CD14-positive monocyte (primary cell): ENCODE measurements at regions not wholly inside any gene's neighbourhood (a gene's known extent, or its start where the extent isn't known, plus 50 kb on each side); places are given as distances from the start of the nearest gene placed in this dataset.

Source experiments
- DNase-seq, 3 donors: peaks; one replicate each; pipeline ENCODE4 v3.0.0-alpha.2; 2011 to 2022
- H2AFZ ChIP-seq: 2 replicates; pipeline ENCODE4 v1.6.0; 2012; ENCODE audit warnings: mild to moderate bottlenecking, low read depth, low read length, inconsistent platforms; ENCODE audit not compliant: insufficient read depth, poor library complexity, severe bottlenecking
- H3K27ac ChIP-seq, 2 donors: 1 replicate in 1 of 2; 2 replicates in 1 of 2; pipeline ENCODE4 v1.5.1; 2012 to 2013; ENCODE audit warnings: low read length in 2 of 2, control low read depth in 1 of 2, inconsistent platforms in 1 of 2, low read depth in 1 of 2, mild to moderate bottlenecking in 1 of 2
- H3K27me3 ChIP-seq, 2 donors: one replicate each; pipeline versions ENCODE4 v1.6.0 to v1.6.1; 2011 to 2013; ENCODE audit warnings: low read length in 2 of 2; ENCODE audit not compliant: control insufficient read depth in 2 of 2, insufficient read depth in 2 of 2
- H3K36me3 ChIP-seq, 2 donors: replicated peaks in 1 of 2; 1 replicate in 1 of 2; 2 replicates in 1 of 2; pipeline versions ENCODE4 v1.5.1 to v1.6.1; 2012 to 2013; ENCODE audit warnings: low read length in 2 of 2, control low read depth in 1 of 2, inconsistent platforms in 1 of 2, mild to moderate bottlenecking in 1 of 2; ENCODE audit not compliant: insufficient read depth in 2 of 2, control insufficient read depth in 1 of 2
- H3K4me1 ChIP-seq, 2 donors: 1 replicate in 1 of 2; 2 replicates in 1 of 2; pipeline versions ENCODE4 v1.5.1 to v1.6.1; 2012 to 2013; ENCODE audit warnings: low read length in 2 of 2, control low read depth in 1 of 2, inconsistent platforms in 1 of 2, mild to moderate bottlenecking in 1 of 2, moderate library complexity in 1 of 2; ENCODE audit not compliant: insufficient read depth in 2 of 2, control insufficient read depth in 1 of 2
- H3K4me2 ChIP-seq: replicated peaks from 2 replicates; pipeline ENCODE3; 2012; ENCODE audit warnings: low read length, moderate library complexity, mild to moderate bottlenecking; ENCODE audit not compliant: poor library complexity, severe bottlenecking; ENCODE audit errors: extremely low read depth
- H3K4me3 ChIP-seq, 3 experiments: fragments of 200-600 bp in 1 of 3; sonication (generic) in 1 of 3; replicated peaks in 1 of 3; 1 replicate in 2 of 3; 2 replicates in 1 of 3; pipeline ENCODE4 v1.5.1; 2011 to 2013; ENCODE audit warnings: low read length in 3 of 3, mild to moderate bottlenecking in 3 of 3, control low read depth in 2 of 3, low read depth in 2 of 3, inconsistent platforms in 1 of 3, moderate library complexity in 1 of 3
- H3K79me2 ChIP-seq: 2 replicates; pipeline ENCODE4 v1.6.0; 2012; ENCODE audit warnings: mild to moderate bottlenecking, control low read depth, inconsistent platforms, low read length, moderate library complexity; ENCODE audit not compliant: insufficient read depth
- H3K9ac ChIP-seq: 2 replicates; pipeline ENCODE4 v1.6.0; 2017; ENCODE audit warnings: low read length, mild to moderate bottlenecking; ENCODE audit not compliant: insufficient read depth, poor library complexity, severe bottlenecking
- H3K9me3 ChIP-seq, 2 donors: replicated peaks in 1 of 2; 1 replicate in 1 of 2; 2 replicates in 1 of 2; pipeline versions ENCODE4 v1.5.1 to v1.6.1; 2012 to 2013; ENCODE audit warnings: low read length in 2 of 2, control low read depth in 1 of 2; ENCODE audit not compliant: control insufficient read depth in 1 of 2, insufficient read depth in 1 of 2
- H4K20me1 ChIP-seq: 2 replicates; pipeline ENCODE4 v1.6.0; 2012; ENCODE audit warnings: mild to moderate bottlenecking, low read length, control low read depth, moderate library complexity; ENCODE audit not compliant: insufficient read depth
- H3K27ac Mint-ChIP-seq, 7 donors: one replicate each; pipeline ENCODE4 v1.8.0; 2020; ENCODE audit warnings: mild to moderate bottlenecking in 7 of 7, mixed read lengths in 7 of 7, moderate library complexity in 6 of 7, inconsistent platforms in 2 of 7
- H3K27me3 Mint-ChIP-seq, 3 donors: one replicate each; pipeline ENCODE4 v1.8.0; 2021 to 2022; ENCODE audit warnings: low read depth in 3 of 3, mild to moderate bottlenecking in 3 of 3, mixed read lengths in 3 of 3, moderate library complexity in 3 of 3, inconsistent platforms in 1 of 3
- H3K36me3 Mint-ChIP-seq, 2 donors: one replicate each; pipeline ENCODE4 v1.8.0; 2020; ENCODE audit warnings: mixed read lengths in 2 of 2, inconsistent platforms in 1 of 2, mild to moderate bottlenecking in 1 of 2
- H3K4me1 Mint-ChIP-seq: one replicate; pipeline ENCODE4 v1.8.0; 2020; ENCODE audit warnings: mild to moderate bottlenecking, mixed read lengths
- H3K4me3 Mint-ChIP-seq, 2 donors: one replicate each; pipeline ENCODE4 v1.8.0; 2020; ENCODE audit warnings: mild to moderate bottlenecking in 2 of 2, mixed read lengths in 2 of 2, moderate library complexity in 1 of 2
- H3K9me3 Mint-ChIP-seq, 7 donors: one replicate each; pipeline ENCODE4 v1.8.0; 2020 to 2022; ENCODE audit warnings: mixed read lengths in 7 of 7, mild to moderate bottlenecking in 6 of 7, moderate library complexity in 6 of 7, inconsistent platforms in 2 of 7
- WGBS: methylation state at CpG from one replicate; pipeline ENCODE4 v1.1.5; 2013; ENCODE audit warnings: missing lambda C conversion rate; ENCODE audit not compliant: insufficient coverage; 5-methylcytosine and 5-hydroxymethylcytosine counted together
- intact Hi-C, 2 donors: fragments of 100-400 bp; cut with micrococcal nuclease; formaldehyde crosslinking; loops; one replicate each; pipeline versions ENCODE4 v1.15.0 to v1.15.1; 2023
- TF ChIP-seq, protein P1 (sequence below): fragments of 200-600 bp; IDR thresholded peaks from one replicate; pipeline ENCODE4 v1.8.0; 2022; ENCODE audit warnings: antibody characterized with exemption, mild to moderate bottlenecking

DNA sequence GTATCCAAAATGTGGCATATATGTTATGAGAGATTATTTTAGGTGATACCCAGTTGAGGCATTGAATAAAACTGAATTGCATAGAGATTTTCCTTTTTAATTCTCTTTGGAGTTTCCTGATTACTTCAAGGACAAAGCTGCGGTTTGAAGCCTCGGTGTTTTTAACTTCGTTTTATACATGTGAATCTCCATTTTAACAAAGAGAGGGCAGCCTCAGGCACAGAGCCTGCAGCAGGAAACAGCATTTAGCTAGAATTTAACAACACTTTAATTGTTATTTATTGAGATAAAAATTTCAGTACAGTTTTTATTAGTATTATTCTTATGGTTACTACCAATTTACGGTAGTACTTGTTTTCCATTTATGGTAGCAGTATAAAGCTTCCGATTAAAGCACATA is 114.0 kb downstream of the KIF4B start:
- H3K79me2 ChIP-seq: no peaks in the 10 kb centered on the region
- no peaks in the 10 kb centered on the region for H3K27me3 ChIP-seq
- no peaks in the 10 kb centered on the region for H3K4me1 ChIP-seq
- no peak overlapping the region for H2AFZ ChIP-seq
- intact Hi-C loops: no loop called here
- H3K4me1 Mint-ChIP-seq: no peaks in the 10 kb centered on the region
- H3K9me3 Mint-ChIP-seq: peaks cover 0 to 4% (median 0%) of the 10 kb centered on the region in 7 donors
- H3K27ac Mint-ChIP-seq: no peak overlapping the region
- no CpG with 5 or more reads among the region's 5 CpGs for WGBS
- H4K20me1 ChIP-seq: no peaks in the 10 kb centered on the region
- no peak for DNase-seq
- H3K4me3 ChIP-seq: no peak overlapping the region
- peaks cover 2 to 5% (median 2%) of the 10 kb centered on the region in 3 donors for H3K27me3 Mint-ChIP-seq
- no peak overlapping the region for H3K4me3 Mint-ChIP-seq
- H3K27ac ChIP-seq: no peak overlapping the region
- no peaks in the 10 kb centered on the region for H3K9me3 ChIP-seq
- no peaks in the 10 kb centered on the region for H3K36me3 Mint-ChIP-seq
- no peak overlapping the region for H3K4me2 ChIP-seq
- H3K9ac ChIP-seq: no peak overlapping the region
- TF ChIP-seq, protein P1, sequence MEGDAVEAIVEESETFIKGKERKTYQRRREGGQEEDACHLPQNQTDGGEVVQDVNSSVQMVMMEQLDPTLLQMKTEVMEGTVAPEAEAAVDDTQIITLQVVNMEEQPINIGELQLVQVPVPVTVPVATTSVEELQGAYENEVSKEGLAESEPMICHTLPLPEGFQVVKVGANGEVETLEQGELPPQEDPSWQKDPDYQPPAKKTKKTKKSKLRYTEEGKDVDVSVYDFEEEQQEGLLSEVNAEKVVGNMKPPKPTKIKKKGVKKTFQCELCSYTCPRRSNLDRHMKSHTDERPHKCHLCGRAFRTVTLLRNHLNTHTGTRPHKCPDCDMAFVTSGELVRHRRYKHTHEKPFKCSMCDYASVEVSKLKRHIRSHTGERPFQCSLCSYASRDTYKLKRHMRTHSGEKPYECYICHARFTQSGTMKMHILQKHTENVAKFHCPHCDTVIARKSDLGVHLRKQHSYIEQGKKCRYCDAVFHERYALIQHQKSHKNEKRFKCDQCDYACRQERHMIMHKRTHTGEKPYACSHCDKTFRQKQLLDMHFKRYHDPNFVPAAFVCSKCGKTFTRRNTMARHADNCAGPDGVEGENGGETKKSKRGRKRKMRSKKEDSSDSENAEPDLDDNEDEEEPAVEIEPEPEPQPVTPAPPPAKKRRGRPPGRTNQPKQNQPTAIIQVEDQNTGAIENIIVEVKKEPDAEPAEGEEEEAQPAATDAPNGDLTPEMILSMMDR: no peak
- no peaks in the 10 kb centered on the region for H3K36me3 ChIP-seq

DNA sequence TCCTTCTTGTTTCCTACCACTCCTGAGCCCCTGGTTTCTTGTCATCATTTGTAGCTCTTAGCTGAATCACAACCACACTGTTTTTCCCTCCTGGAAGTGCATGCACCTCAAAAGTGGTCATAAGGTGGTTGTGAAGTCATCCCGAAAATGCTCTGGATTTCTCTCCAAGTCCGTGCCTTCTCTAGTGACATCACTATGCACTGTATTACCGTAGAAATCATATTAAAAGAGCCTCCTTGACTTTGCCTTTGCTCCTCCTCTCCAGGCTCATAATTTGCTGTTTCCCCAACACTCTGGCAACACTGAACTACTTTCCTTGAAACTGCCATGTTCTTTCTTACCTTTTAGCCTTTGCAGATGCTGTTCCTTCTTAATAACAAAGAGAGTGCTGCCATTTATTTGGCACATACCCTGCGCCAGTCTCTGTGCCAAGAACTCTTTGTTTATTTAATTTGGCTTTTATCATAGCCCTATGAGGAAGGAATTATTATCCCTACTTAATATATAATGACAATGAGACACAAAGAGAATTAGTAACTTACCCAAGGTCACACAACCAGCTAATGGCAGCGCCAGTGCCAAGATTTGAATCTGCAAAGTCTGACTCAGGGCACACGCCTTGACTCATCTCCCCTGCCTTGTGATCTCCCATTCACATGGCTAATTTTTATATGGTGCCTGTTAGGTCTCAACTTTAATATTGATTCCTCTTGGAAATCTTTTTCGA is 115.4 kb downstream of the KIF4B start:
- Histone ChIP-seq H3K4me2 (no peak overlapping the region), H2AFZ (no peak overlapping the region), H3K79me2 (no peaks in the 10 kb centered on the region), H3K9ac (no peak overlapping the region), H4K20me1 (no peaks in the 10 kb centered on the region), H3K27ac (no peak overlapping the region), H3K9me3 (no peaks in the 10 kb centered on the region), H3K36me3 (no peaks in the 10 kb centered on the region), H3K4me3 (no peak overlapping the region), H3K4me1 (no peaks in the 10 kb centered on the region), H3K27me3 (no peaks in the 10 kb centered on the region)
- Mint-ChIP-seq H3K27ac (no peak overlapping the region), H3K4me1 (no peaks in the 10 kb centered on the region), H3K4me3 (no peak overlapping the region), H3K9me3 (peaks cover 0 to 5% (median 0%) of the 10 kb centered on the region in 7 donors), H3K36me3 (no peaks in the 10 kb centered on the region), H3K27me3 (peaks cover 2 to 6% (median 2%) of the 10 kb centered on the region in 3 donors)
- DNase-seq: no peak
- WGBS: 100% methylated on average over 5 of the region's 7 CpGs
- TF ChIP-seq, protein P1: no peak
- intact Hi-C loops: no loop called here
